Lower leg skin (tissue), 4 donors: ENCODE measurements at regions not wholly inside any gene's neighbourhood (a gene's known extent, or its start where the extent isn't known, plus 50 kb on each side); places are given as distances from the start of the nearest gene placed in this dataset.

ENCODE experiments used
- DNase-seq, 2 donors: peaks; one replicate each; pipeline ENCODE4 v3.0.0-alpha.2; 2019; ENCODE audit warnings: low spot score in 2 of 2
- H3K4me3 ChIP-seq: fragments of 200-600 bp; sonication (generic); 2 replicates; pipeline ENCODE4 v1.5.1; 2017; ENCODE audit warnings: mild to moderate bottlenecking, low read depth; ENCODE audit not compliant: poor library complexity, severe bottlenecking
- POLR2A ChIP-seq, 2 donors: fragments of 450-650 bp; IDR thresholded peaks; one replicate each; pipeline ENCODE4 v1.6.1; 2016 to 2017; ENCODE audit warnings: antibody characterized with exemption in 2 of 2, mild to moderate bottlenecking in 1 of 2, moderate library complexity in 1 of 2
- WGBS, 2 donors: methylation state at CpG; one replicate each; pipeline ENCODE4 v1.1.5; 2018; 5-methylcytosine and 5-hydroxymethylcytosine counted together
- intact Hi-C: fragments of 100-400 bp; cut with DNase I; formaldehyde crosslinking; loops from one replicate; pipeline ENCODE4 v1.15.0; 2023; ENCODE audit warnings: low total_unique reads
- TF ChIP-seq, protein P1 (sequence below), 3 donors: fragments of 450-650 bp; IDR thresholded peaks; one replicate each; pipeline ENCODE4 v1.5.1; 2016; ENCODE audit warnings: antibody characterized with exemption in 3 of 3, mild to moderate bottlenecking in 3 of 3, moderate library complexity in 2 of 3

DNA sequence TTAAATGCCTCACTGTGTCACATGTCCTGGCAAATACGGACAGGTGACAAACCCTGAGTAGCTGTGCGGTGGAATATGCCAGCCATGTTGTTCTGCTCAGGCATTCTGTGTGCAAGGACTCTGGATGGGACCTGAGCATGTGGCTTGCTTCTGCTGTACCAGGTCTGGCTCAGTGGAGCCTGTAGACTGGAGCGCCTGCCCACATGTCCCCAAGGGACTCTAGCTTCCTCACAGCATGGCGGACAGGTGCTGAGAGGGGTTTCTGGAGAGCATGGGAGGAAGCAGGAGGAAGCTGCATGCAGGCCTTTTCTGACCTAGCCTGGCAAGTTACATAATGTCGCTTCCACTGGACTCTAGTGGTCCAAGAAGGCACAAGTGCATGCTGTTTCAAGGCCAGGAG is 96.3 kb downstream of the PLXNA1 start:
- H3K4me3 ChIP-seq: no peak overlapping the region
- WGBS, 2 donors: 81 to 83% methylated on average over 5 of the region's 5 CpGs
- no peak for TF ChIP-seq POLR2A (IDR thresholded peaks at IDR 0.05)
- TF ChIP-seq, protein P1, sequence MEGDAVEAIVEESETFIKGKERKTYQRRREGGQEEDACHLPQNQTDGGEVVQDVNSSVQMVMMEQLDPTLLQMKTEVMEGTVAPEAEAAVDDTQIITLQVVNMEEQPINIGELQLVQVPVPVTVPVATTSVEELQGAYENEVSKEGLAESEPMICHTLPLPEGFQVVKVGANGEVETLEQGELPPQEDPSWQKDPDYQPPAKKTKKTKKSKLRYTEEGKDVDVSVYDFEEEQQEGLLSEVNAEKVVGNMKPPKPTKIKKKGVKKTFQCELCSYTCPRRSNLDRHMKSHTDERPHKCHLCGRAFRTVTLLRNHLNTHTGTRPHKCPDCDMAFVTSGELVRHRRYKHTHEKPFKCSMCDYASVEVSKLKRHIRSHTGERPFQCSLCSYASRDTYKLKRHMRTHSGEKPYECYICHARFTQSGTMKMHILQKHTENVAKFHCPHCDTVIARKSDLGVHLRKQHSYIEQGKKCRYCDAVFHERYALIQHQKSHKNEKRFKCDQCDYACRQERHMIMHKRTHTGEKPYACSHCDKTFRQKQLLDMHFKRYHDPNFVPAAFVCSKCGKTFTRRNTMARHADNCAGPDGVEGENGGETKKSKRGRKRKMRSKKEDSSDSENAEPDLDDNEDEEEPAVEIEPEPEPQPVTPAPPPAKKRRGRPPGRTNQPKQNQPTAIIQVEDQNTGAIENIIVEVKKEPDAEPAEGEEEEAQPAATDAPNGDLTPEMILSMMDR (IDR thresholded peaks at IDR 0.05): no peak
- DNase-seq: no peak
- intact Hi-C loops: no loop called here

DNA sequence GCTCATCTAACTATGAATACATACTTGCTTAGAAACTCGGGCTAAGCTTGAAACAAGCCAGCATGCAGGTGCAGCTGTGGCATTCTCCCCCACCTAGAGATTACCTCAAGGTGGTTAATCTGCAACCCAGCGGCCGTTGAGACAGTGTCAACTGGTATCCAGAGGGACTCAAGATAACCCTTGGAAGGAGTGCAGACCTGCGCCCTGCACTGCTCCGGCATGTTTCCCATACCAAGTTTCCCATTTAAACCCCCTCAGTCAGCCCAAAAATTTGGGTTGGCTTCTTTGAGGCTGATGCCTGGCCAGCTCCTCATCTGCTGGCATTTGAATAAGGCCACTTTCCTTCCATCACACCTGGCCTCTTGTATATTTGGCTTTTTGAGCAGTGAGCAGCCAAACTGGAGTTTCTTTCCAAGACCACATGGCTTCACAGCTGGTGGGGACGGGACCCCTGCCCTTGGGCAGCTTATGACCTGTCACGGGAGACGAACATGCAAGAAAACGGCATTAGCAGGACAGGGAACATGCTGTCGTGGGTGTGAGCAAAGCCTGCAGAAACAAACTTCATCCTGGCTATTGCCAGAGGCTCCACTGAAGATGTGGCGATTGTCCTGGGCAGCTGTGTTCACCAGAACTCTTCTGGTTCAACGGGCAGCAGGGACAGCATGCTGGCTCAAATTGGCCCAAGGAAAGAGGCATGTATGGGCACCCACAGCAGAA is 98.2 kb downstream of the PLXNA1 start:
- WGBS, 2 donors: 84 to 89% methylated on average over 12 of the region's 12 CpGs
- H3K4me3 ChIP-seq: no peak overlapping the region
- TF ChIP-seq, protein P1 (IDR thresholded peaks at IDR 0.05): no peak
- no peak for DNase-seq
- intact Hi-C loops: no loop called here

DNA sequence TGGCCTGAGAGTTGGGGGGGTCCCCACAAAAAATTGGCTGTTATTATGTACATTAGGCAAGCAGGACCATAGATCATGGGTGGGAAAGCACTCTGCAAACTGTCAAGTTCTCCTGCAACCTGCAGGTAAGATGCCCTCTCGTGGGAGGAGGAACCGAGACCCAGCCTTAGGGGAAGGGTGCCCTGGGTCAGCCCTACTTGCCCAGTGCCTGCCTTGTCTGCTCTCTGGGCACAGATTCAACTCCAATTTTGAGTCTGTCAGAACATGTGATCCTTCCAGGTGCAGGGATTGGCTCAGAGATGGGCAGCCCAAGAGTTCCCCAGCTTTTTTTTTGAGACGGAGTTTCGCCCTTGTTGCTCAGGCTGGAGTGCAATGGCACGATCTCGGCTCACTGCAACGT is 99.2 kb downstream of the PLXNA1 start:
- TF ChIP-seq, protein P1 (IDR thresholded peaks at IDR 0.05): no peak
- DNase-seq: no peak
- 85 to 91% methylated on average over 7 of the region's 7 CpGs for whole genome bisulfite sequencing, 2 donors
- intact Hi-C loops: no loop called here
- H3K4me3 ChIP-seq: no peak overlapping the region

DNA sequence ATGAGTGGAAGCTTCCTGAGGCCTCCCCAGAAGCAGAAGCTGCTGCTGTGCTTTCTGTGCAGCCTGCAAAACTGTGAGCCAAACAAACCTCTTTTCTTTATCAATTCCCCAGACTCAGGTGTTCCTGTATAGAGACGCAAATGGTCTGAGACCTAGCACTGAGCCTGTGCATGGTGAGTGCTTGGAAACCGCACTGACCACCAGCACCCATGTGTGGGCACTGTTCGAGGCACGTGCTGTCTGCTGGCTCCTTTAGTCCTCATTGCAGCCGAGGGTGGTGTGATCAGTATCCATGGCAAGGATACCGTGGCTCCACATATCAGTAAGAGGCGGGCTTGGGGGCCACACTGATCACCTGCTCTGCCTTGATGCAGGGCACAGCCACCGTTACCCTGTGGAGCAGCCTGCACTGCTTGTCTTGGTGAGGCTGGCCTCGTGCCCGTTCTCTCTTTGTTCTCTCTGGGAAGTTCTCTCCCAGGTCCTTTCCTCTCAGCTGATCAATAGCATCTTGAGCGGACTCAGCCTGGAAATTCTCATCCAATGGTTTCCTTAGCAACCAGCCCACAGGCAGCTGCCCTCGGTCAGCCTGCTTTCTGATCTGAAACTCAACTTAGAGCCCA is 101.0 kb downstream of the PLXNA1 start:
- TF ChIP-seq, protein P1 (IDR thresholded peaks at IDR 0.05): no peak
- no peak for TF ChIP-seq POLR2A (IDR thresholded peaks at IDR 0.05)
- 78 to 79% methylated on average over 12 of the region's 12 CpGs for WGBS, 2 donors
- no peak for DNase-seq
- H3K4me3 ChIP-seq: no peak overlapping the region
- intact Hi-C loops: no loop called here

DNA sequence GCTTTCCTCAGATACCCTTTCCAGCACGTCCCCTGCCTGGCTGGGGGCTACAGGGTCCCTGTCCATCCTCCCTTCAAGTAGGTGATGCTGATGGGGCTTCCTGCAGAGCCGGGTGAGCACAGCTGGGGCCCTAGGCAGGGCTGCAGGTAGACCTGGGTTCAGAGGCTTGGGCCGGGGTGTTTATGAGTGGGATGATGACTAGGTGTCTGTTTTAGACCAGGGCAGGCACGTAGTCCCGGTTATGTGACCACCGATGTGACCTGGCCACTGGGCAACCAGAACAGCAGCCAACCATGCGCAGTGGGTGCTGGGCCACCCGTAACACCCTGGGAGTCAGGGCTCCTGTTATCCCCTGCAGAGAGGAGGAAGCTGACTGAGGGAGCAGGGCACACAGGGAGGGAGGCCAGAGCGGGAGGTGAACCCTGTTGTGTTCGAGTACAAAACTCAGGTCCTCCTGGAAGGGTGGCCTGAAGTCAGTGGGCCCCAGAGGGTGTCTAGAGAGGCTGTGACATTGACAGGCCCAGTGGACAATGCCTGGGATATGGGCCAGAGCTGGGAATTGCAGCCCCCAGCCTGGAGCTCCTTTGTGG is 101.6 kb downstream of the PLXNA1 start:
- TF ChIP-seq POLR2A (IDR thresholded peaks at IDR 0.05): no peak
- TF ChIP-seq, protein P1 (IDR thresholded peaks at IDR 0.05): no peak
- H3K4me3 ChIP-seq: no peak overlapping the region
- WGBS, 2 donors: 82 to 86% methylated on average over 8 to 9 of the region's 10 CpGs
- DNase-seq: no peak
- intact Hi-C loops: no loop called here
